ENCODE measurements at regions not wholly inside any gene's neighbourhood (a gene's known extent, or its start where the extent isn't known, plus 50 kb on each side); places are given as distances from the start of the nearest gene placed in this dataset.

- intact Hi-C loops (cut with micrococcal nuclease): no loop called here
Measured at GRCh38 chr1:82920418-82921248, 1078.3 kb downstream of the TTLL7 start.

GRCh38 chr1:82919837-82920236 lies 1079.1 kb downstream of the TTLL7 start:
- intact Hi-C loops (cut with micrococcal nuclease): no loop called here

GRCh38 chr1:82907313-82907712 lies 1091.6 kb downstream of the TTLL7 start:
- intact Hi-C loops (cut with micrococcal nuclease): no loop called here

DNA sequence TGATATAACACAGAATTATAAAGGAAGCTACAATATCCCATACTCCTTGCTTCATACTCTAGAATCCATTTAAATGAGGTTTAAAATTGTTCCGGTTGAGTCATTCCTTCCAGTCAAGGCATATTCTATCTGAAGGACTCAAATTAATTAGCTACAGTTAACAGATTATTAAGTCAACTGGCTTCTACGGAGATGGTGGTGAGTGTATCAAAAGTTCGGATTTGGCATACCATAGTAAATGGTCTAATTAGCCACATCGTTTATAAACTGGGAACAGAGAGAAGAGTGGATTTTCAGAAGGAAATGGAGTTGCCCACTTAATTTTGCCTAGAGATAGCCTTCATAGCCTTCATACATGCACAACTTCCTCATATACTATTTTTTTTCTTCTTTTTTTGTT lies 1095.3 kb downstream of the TTLL7 start:
- intact Hi-C loops (cut with micrococcal nuclease): no loop called here

- intact Hi-C loops (cut with micrococcal nuclease): no loop called here
Measured at GRCh38 chr1:82901561-82901960, 1097.4 kb downstream of the TTLL7 start.

- intact Hi-C loops (cut with micrococcal nuclease): no loop called here
Measured at GRCh38 chr1:82901118-82901517, 1097.8 kb downstream of the TTLL7 start.

DNA sequence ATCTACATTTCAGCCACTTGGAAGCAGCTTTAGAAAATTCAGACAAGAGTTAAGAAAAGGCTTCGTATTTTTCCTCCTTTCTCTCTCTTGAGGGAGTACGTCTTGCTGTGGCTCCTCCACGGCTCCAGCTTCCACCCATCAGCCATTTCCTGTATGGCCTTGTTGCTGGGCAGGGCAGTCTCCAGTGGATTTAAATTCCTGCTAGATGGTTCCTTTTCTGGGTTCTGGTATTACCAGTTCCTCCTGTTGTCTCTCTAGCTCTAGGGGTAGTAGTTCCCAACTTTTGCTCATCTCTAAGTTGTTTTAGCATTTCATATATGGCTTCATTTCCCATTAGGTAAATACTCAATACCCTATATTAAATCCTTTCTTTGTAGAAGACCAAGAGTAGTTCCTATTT lies 1098.3 kb downstream of the ADGRL2 start:
- intact Hi-C loops (cut with micrococcal nuclease): no loop called here

DNA sequence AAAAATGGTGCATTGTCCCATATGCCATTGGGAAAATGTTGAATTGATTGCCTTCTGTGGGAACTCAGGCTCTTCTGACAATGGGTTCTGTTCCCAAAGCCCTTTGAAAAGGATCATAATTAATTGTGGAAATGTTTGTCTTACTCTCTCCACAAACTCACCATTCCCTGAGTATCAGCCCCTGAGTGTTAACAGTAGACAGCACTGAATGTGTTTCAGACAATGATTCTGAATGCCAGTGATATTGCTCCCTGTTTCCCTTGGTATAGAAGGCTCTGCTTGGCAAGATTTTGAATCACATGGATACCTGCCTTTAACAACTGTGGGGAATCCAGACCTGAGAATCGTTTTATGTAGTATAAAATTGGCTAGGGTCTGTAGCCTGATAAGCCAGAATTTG lies 1096.8 kb downstream of the ADGRL2 start:
- intact Hi-C loops (cut with micrococcal nuclease): no loop called here

GRCh38 chr1:82896036-82896435 lies 1095.3 kb downstream of the ADGRL2 start:
- intact Hi-C loops (cut with micrococcal nuclease): no loop called here

- intact Hi-C loops (cut with micrococcal nuclease): no loop called here
Measured at GRCh38 chr1:82894635-82895034, 1093.9 kb downstream of the ADGRL2 start.

GRCh38 chr1:82893712-82894470 lies 1093.2 kb downstream of the ADGRL2 start:
- intact Hi-C loops (cut with micrococcal nuclease): no loop called here

GRCh38 chr1:82880506-82880905 lies 1079.8 kb downstream of the ADGRL2 start:
- intact Hi-C loops (cut with micrococcal nuclease): no loop called here

DNA sequence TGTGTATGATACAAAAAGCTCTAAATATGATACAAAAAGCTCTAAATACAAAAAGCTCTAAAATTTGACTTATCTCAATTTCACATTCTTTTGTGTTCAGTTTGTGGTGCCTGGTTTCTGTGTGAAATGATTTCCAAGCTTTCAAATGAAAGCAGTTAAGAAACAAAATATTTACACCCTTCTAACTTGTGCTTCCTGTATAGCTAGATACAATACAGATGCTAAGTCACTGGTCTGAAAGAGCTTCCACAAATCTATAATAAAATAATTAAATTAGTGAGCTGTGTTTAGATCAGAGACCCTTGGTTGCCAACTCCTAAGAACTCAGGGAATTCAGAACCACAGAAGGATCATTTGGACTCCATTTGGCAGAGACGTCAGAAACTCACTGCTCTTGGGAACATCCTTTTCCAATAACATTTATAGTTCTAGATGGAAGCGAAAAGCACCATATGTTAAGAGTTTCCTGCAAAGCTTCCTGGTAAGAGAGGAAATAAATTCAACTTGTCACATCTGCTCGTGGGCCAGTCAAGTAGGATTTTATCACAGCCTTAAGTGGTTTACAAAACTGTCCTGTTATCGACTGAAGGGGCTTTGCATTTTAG lies 1079.1 kb downstream of the ADGRL2 start:
- intact Hi-C loops (cut with micrococcal nuclease): no loop called here

GRCh38 chr1:82875170-82875569 lies 1074.4 kb downstream of the ADGRL2 start:
- intact Hi-C loops (cut with micrococcal nuclease): no loop called here

- intact Hi-C loops (cut with micrococcal nuclease): no loop called here
Measured at GRCh38 chr1:82874041-82874440, 1073.3 kb downstream of the ADGRL2 start.

GRCh38 chr1:82870332-82870731 lies 1069.6 kb downstream of the ADGRL2 start:
- intact Hi-C loops (cut with micrococcal nuclease): no loop called here

GRCh38 chr1:82867781-82868180 lies 1067.0 kb downstream of the ADGRL2 start:
- intact Hi-C loops (cut with micrococcal nuclease): no loop called here

DNA sequence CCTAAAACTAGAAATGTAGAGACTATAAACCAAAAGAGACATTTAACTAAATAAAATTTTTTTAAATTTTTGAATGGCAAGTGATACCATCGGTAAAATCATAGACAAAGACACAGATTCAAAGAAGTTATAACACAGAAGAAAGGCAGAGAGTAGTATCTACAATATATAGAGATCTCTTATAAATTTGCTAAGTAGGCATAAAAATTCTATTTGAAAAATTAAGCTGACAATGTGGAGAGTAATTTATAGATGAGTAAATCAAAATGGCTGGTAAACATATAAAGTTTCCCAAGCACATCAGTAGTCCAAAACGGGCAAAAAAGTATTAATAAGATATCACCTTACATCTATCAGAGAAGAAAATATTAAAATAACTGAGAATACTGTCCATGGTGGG lies 1061.0 kb downstream of the ADGRL2 start:
- intact Hi-C loops (cut with micrococcal nuclease): no loop called here

GRCh38 chr1:82858031-82858430 lies 1057.3 kb downstream of the ADGRL2 start:
- intact Hi-C loops (cut with micrococcal nuclease): no loop called here

DNA sequence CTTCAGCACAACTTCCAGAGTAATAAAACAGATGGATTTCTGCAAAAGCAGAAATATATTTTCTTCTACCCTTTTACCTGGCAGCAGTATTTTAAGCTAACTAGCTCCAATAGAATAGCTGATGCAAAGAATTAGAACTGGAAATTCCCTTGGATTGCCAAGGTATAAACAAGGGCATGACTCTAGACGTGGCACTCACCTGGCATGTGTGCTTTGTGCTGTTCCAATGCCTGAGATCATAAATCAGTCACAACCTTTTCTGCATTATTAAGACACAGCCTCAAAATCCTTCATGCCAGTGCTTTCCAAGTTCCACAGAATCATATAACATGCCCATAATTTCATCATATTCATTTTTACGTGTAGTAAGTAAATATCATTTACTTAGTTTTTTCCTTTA lies 1048.7 kb downstream of the ADGRL2 start:
- intact Hi-C loops (cut with micrococcal nuclease): no loop called here

DNA sequence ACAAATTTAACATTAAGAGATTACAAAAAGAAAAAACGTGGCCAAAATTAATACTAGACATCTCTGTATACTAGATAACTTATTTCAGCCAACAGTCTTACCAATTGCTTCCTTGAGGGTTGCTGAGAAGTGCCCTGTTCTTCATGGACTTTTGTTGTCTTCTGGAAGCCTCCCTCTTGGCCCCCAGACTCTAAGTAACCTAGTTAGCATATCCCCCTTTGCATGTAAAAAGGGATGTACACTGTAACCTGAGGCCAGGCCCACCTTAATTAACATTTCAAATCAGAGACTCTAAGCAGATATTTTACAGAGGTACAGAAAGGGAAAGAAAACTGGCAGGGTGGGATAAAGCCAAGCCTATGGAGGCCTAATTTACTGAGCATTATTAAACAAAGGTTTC lies 1047.3 kb downstream of the ADGRL2 start:
- intact Hi-C loops (cut with micrococcal nuclease): no loop called here

- intact Hi-C loops (cut with micrococcal nuclease): no loop called here
Measured at GRCh38 chr1:82845866-82846265, 1045.1 kb downstream of the ADGRL2 start.
